Upper lobe of right lung (tissue), 1 donor: ENCODE measurements at regions not wholly inside any gene's neighbourhood (a gene's known extent, or its start where the extent isn't known, plus 50 kb on each side); places are given as distances from the start of the nearest gene placed in this dataset.
A peak's percentile ranks its signal among the peaks of the same experiment; 100 is the strongest.

ENCODE experiments used
- ATAC-seq: fragments of 200-7000 bp; cut with Tn5 transposase; one replicate; pipeline ENCODE4 v1.9.1; 2020; ENCODE audit warnings: mild to moderate bottlenecking, moderate library complexity
- DNase-seq: peaks from one replicate; pipeline ENCODE4 v3.0.0-alpha.2; 2020
- H3K27ac ChIP-seq: fragments of 200-600 bp; one replicate; pipeline ENCODE4 v1.8.0; 2022
- H3K27me3 ChIP-seq: fragments of 200-600 bp; one replicate; pipeline ENCODE4 v1.8.0; 2022; ENCODE audit warnings: mild to moderate bottlenecking
- H3K36me3 ChIP-seq: fragments of 200-600 bp; one replicate; pipeline ENCODE4 v1.8.0; 2022
- H3K4me1 ChIP-seq: fragments of 200-600 bp; one replicate; pipeline ENCODE4 v1.8.0; 2022
- H3K4me3 ChIP-seq: fragments of 200-600 bp; one replicate; pipeline ENCODE4 v1.8.0; 2022; ENCODE audit warnings: mild to moderate bottlenecking
- H3K9me3 ChIP-seq: fragments of 200-600 bp; one replicate; pipeline ENCODE4 v1.8.0; 2022
- intact Hi-C: fragments of 100-400 bp; cut with DNase I; formaldehyde crosslinking; loops from one replicate; pipeline ENCODE4 v1.11.0; 2022
- TF ChIP-seq, protein P1 (sequence below): fragments of 200-600 bp; IDR thresholded peaks from one replicate; pipeline ENCODE4 v1.8.0; 2022; ENCODE audit warnings: antibody characterized with exemption
- donor health status: DM: no; HTN: yes; CAD: no; lungs with severe emphysema.

- intact Hi-C loops = no loop called here
- Histone ChIP-seq H3K27me3 (no peaks in the 10 kb centered on the region), H3K4me3 (no peak overlapping the region), H3K9me3 (no peaks in the 10 kb centered on the region), H3K27ac (no peak overlapping the region), H3K36me3 (no peaks in the 10 kb centered on the region), H3K4me1 (no peaks in the 10 kb centered on the region)
- TF ChIP-seq, protein P1, sequence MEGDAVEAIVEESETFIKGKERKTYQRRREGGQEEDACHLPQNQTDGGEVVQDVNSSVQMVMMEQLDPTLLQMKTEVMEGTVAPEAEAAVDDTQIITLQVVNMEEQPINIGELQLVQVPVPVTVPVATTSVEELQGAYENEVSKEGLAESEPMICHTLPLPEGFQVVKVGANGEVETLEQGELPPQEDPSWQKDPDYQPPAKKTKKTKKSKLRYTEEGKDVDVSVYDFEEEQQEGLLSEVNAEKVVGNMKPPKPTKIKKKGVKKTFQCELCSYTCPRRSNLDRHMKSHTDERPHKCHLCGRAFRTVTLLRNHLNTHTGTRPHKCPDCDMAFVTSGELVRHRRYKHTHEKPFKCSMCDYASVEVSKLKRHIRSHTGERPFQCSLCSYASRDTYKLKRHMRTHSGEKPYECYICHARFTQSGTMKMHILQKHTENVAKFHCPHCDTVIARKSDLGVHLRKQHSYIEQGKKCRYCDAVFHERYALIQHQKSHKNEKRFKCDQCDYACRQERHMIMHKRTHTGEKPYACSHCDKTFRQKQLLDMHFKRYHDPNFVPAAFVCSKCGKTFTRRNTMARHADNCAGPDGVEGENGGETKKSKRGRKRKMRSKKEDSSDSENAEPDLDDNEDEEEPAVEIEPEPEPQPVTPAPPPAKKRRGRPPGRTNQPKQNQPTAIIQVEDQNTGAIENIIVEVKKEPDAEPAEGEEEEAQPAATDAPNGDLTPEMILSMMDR = no peak
- DNase-seq (no peak), ATAC-seq (peak; percentile 55)
Measured at GRCh38 chr9:95778957-95779356, 96.5 kb upstream of the ERCC6L2 start.

DNA sequence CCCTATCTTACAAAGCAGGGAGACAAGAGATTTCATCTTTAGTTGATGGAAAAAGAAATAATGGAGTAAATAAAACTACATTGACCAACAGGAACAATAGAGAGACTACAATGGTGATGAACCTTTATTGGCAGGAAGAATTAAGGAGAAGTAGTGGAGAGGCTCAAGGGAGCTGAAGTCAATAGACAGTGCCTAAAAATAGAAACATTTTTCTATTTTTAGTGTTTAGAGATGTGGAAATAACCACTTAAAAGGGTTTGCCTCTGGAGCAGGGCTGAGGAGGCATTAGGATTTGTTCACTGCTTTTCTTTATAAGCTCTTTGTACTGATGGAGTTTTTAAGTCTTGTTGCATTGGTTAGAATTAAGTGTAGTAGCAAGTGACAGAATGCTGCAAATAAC is 98.4 kb upstream of the ERCC6L2 start:
- H3K9me3 ChIP-seq = no peaks in the 10 kb centered on the region
- no peaks in the 10 kb centered on the region for H3K4me1 ChIP-seq
- no peak overlapping the region for H3K27ac ChIP-seq
- ATAC-seq (no peak), DNase-seq (no peak)
- intact Hi-C loops = no loop called here
- H3K36me3 ChIP-seq = no peaks in the 10 kb centered on the region
- TF ChIP-seq, protein P1 = no peak
- no peaks in the 10 kb centered on the region for H3K27me3 ChIP-seq
- H3K4me3 ChIP-seq = no peak overlapping the region

GRCh38 chr9:95776176-95776575 is 99.3 kb upstream of the ERCC6L2 start:
- no peaks in the 10 kb centered on the region for H3K4me1 ChIP-seq
- H3K9me3 ChIP-seq = no peaks in the 10 kb centered on the region
- H3K4me3 ChIP-seq = no peak overlapping the region
- ATAC-seq (no peak), DNase-seq (no peak)
- H3K27ac ChIP-seq = no peak overlapping the region
- TF ChIP-seq, protein P1 = no peak
- no peaks in the 10 kb centered on the region for H3K36me3 ChIP-seq
- no peaks in the 10 kb centered on the region for H3K27me3 ChIP-seq
- intact Hi-C loops = no loop called here

DNA sequence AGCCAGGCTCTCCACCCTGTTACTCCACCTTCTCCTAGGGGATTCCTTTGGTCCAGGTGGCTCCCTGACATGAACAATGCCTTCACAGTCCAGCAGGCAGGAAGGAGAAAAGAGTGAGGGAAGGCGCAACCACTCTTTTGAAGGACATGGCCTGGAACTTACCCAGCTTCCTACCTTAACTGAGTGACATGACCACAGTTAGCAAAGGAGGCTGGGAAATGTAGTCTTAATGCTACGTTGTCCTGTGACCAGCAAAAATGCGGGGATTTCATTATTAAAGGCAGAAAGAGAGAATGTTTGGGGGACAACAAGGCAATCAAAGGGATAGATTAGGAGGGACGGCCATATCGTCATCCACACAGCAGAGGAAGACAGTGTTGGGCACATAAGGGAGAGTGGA is 100.3 kb upstream of the ERCC6L2 start:
- Histone ChIP-seq H3K27ac (no peak overlapping the region), H3K27me3 (no peaks in the 10 kb centered on the region), H3K4me1 (no peaks in the 10 kb centered on the region), H3K36me3 (no peaks in the 10 kb centered on the region), H3K4me3 (no peak overlapping the region), H3K9me3 (no peaks in the 10 kb centered on the region)
- no peak for DNase-seq
- TF ChIP-seq, protein P1 = no peak
- no peak for ATAC-seq
- intact Hi-C loops = no loop called here

DNA sequence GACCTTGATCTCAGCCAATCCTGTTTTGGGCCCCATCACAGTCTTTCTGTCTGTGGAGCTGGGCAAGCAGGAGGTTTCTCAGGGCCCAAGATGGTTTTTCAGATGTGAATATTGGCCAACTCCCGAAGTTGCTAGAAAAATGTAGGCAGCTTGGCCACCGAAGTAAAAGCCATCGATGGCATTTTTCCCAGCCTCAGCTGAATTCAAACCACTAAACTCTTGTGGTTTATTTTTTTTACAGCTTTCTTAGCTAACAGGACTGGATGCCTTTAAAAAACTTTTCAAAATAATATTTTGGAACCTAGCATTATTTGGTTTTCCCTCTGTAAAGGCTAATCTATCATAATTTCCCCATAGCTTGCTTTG is 102.5 kb upstream of the ERCC6L2 start:
- no peaks in the 10 kb centered on the region for H3K36me3 ChIP-seq
- H3K27me3 ChIP-seq = no peaks in the 10 kb centered on the region
- TF ChIP-seq, protein P1 = no peak
- H3K9me3 ChIP-seq = no peaks in the 10 kb centered on the region
- DNase-seq (no peak), ATAC-seq (no peak)
- intact Hi-C loops = no loop called here
- peak overlapping the region; percentile 30 for H3K27ac ChIP-seq
- no peaks in the 10 kb centered on the region for H3K4me1 ChIP-seq
- no peak overlapping the region for H3K4me3 ChIP-seq

DNA sequence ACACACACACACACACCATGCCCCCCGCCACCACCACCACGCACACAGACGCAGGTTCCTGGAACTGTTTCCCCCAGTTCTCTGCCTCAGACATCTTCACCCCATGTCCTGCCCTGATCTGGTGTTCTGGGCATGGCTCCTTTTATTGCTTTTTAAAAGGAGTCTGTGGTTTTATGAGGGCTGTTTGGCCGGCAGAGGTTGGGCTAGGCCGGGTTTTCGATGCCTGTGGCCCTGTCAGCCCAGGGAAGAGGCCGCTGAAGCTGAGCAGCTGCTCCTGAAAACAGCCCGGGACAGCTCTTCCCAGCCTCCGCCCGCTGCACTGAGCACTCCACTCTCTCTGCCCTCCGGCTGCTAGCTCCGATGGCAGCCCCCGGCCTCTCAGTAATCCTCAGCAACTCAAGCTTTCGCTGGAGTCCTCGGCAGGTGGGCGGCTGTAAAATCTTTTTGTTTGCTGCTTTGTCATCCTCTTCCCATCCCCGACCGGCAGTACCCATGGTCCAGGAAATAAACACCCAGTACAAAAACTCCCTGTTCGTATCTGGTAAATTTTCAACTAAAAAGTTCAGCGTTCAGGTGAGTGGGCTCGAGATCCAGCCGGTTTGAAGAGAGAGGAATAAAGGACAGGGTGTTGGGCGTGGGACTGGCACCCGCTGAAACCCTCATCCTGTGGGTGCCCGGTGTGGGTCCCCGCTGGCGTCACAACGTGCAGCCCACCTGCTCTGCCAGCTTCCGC is 103.0 kb upstream of the ERCC6L2 start:
- no peaks in the 10 kb centered on the region for H3K36me3 ChIP-seq
- H3K9me3 ChIP-seq = no peaks in the 10 kb centered on the region
- ATAC-seq (peak; percentile 57), DNase-seq (no peak)
- intact Hi-C loops = no loop called here
- TF ChIP-seq, protein P1 = no peak
- H3K27me3 ChIP-seq = no peaks in the 10 kb centered on the region
- H3K27ac ChIP-seq = peak overlapping the region; percentile 30
- no peak overlapping the region for H3K4me3 ChIP-seq
- H3K4me1 ChIP-seq = no peaks in the 10 kb centered on the region
